ENCODE measurements at regions not wholly inside any gene's neighbourhood (a gene's known extent, or its start where the extent isn't known, plus 50 kb on each side); places are given as distances from the start of the nearest gene placed in this dataset.

DNA sequence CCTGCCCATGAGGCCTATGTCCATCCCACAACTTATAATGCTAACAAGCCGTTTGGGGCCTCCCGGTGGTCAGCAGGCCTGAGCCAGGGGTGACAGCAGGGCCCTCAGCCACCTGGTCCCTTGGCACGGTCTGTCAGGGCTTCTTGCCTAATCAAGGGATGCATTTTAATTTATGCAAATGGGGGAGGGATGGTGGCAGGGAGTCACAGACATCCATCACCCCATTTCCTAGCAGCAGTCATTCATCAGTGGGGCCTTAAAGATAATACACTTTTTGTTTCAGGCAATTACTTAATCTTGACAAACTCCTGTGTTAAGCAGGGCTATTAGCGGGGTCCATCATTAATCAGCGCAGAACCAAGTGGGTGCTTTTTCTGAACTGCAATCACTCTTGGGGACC lies 174.5 kb downstream of the GLI2 start:
- TF ChIP-seq GATA3 (IDR thresholded peaks at IDR 0.05; ENCODE audit: low read depth, low read length) (no peak), GATA2 (IDR thresholded peaks at IDR 0.05; ENCODE audit: low read depth, low read length) (no peak)

Measured in SH-SY5Y (cell line).